ENCODE measurements at regions not wholly inside any gene's neighbourhood (a gene's known extent, or its start where the extent isn't known, plus 50 kb on each side); places are given as distances from the start of the nearest gene placed in this dataset.

DNA sequence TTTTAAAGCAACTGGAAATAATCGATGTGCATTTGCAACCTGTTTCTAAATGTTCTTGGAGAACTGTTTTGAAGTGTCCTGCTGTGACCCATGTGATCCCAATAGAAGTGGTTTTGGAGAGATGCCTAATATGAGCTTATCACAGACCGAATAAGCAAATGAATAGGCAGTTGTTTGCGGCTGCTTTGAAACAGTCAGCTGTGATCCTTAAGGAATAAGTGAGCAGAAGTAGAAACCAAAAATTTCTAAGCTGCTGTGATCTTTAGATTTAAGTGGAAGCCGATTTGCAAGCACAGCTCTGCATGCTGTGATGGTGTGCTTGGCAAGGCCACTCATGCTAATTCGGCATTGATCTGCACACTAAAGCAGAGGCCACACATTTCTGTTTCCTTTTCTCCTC lies 329.5 kb upstream of the DUSP10 start:
- TF ChIP-seq PREB (CRISPR knock-in tag; IDR thresholded peaks at IDR 0.05; ENCODE audit: borderline replicate concordance) (no peak), E2F4 (CRISPR knock-in tag; IDR thresholded peaks at IDR 0.05; ENCODE audit: borderline replicate concordance, low read depth) (no peak), CTCF (IDR thresholded peaks at IDR 0.05) (no peak), FOXK1 (CRISPR knock-in tag; IDR thresholded peaks at IDR 0.05) (no peak), ETV6 (CRISPR knock-in tag; IDR thresholded peaks at IDR 0.05) (no peak), ESRRA (CRISPR knock-in tag; IDR thresholded peaks at IDR 0.05; ENCODE audit: borderline replicate concordance) (no peak), TEAD4 (CRISPR knock-in tag; IDR thresholded peaks at IDR 0.05) (no peak)
- TF ChIP-seq, protein P1, sequence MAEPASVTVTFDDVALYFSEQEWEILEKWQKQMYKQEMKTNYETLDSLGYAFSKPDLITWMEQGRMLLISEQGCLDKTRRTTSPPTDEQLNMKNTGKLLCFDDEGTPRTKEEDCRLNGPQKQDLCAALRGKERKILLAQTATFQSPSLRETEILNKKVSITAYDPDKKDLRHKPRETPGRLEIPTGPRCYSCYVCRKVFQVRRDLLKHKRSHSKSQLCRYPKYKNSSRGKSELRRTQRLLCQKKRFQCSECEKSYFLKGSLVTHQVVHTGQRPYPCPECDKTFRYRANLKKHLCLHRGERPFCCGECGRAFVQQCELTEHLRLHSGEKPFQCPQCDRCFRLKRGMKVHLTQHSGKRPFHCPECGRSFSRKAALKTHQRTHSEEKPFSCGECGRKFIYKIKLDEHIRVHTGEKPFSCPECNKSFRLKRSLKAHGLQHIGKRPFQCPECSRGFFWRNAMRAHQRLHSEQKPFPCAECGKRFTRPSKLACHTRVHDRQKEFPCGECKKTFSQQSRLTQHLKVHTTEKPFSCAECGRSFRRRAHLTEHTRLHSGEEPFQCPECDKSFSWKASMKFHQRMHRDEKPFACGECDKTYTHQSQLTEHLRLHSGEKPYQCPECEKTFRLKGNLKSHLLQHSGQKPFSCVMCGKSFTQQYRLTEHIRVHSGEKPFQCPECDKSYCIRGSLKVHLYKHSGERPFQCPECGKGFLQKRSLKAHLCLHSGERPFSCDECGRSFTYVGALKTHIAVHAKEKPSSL (CRISPR knock-in tag; conservative IDR thresholded peaks at IDR 0.05): no peak
- TF ChIP-seq, protein P2, sequence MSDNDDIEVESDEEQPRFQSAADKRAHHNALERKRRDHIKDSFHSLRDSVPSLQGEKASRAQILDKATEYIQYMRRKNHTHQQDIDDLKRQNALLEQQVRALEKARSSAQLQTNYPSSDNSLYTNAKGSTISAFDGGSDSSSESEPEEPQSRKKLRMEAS (CRISPR knock-in tag; IDR thresholded peaks at IDR 0.05): no peak

Measured in WTC11 (cell line).